ENCODE measurements at regions not wholly inside any gene's neighbourhood (a gene's known extent, or its start where the extent isn't known, plus 50 kb on each side); places are given as distances from the start of the nearest gene placed in this dataset.

DNA sequence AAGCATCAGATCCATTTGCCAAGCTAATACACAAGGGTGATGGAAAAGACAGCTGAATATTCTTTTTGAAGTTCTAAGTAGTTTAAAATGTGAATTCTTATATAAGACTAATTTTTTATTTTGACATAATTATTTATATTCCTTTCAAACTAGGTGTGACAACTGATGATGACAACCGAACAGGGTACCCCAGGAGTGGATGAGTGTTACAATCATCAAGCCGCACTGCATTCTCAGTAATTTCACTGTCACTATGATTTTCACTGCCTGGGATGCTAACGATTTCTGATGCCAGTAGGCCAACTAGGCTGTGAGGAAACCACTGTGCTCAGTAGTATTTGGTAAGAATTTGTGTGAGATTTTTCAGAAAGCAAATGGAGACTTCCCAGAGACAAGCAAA lies 317.5 kb downstream of the ARAP2 start:
- TF ChIP-seq EZH2 (IDR thresholded peaks at IDR 0.05; ENCODE audit: borderline replicate concordance, low read depth, low read length, poor library complexity, severe bottlenecking), result no peak
- TF ChIP-seq CTCF (conservative IDR thresholded peaks at IDR 0.05; ENCODE audit: low read depth, low read length), result no peak
